IMR-90 (cell line): ENCODE measurements at regions not wholly inside any gene's neighbourhood (a gene's known extent, or its start where the extent isn't known, plus 50 kb on each side); places are given as distances from the start of the nearest gene placed in this dataset.
A peak's percentile ranks its signal among the peaks of the same experiment; 100 is the strongest.

Source experiments
- ATAC-seq: fragments of 200-7000 bp; cut with Tn5 transposase; 2 replicates; pipeline ENCODE4 v1.9.1; 2020; ENCODE audit warnings: low read depth, mild to moderate bottlenecking, moderate library complexity
- BruUV-seq: library from RNA; stranded (reverse); fragments of 400-500 nt; replicated peaks from 2 replicates; lab custom pipeline; 2021; lab: Mats Ljungman, UMichigan
- CTCF ChIA-PET: fragments of 300-600 bp; formaldehyde crosslinking; extraction: SDS; loops from one replicate; lab custom pipeline; 2021; ENCODE audit warnings: antibody characterized with exemption; lab: Yijun Ruan, JAX
- POLR2A ChIA-PET: fragments of 300-600 bp; sonication (Branson Sonifier 250); formaldehyde crosslinking; loops from one replicate; lab custom pipeline; 2022; ENCODE audit warnings: antibody characterized with exemption; ENCODE audit not compliant: unreplicated experiment; lab: Charles Lee
- DNase-seq: peaks from one replicate; pipeline ENCODE4 v3.0.0; 2013
- H2AFZ ChIP-seq: replicated peaks from 2 replicates; pipeline ENCODE3; 2013; ENCODE audit warnings: low read length, mild to moderate bottlenecking; ENCODE audit not compliant: poor library complexity
- H2AK5ac ChIP-seq: 2 replicates; pipeline ENCODE4 v1.6.1; 2013; ENCODE audit warnings: low read depth, low read length, inconsistent platforms
- H2AK9ac ChIP-seq: replicated peaks from 2 replicates; pipeline ENCODE3; 2013; ENCODE audit warnings: mild to moderate bottlenecking, low read depth, low read length, moderate library complexity; ENCODE audit not compliant: poor library complexity
- H2BK120ac ChIP-seq: 2 replicates; pipeline ENCODE4 v1.6.1; 2013; ENCODE audit warnings: low read depth, low read length, inconsistent platforms
- H2BK15ac ChIP-seq: 3 replicates; pipeline ENCODE4 v1.6.1; 2013; ENCODE audit warnings: low read depth, low read length, inconsistent platforms
- H2BK20ac ChIP-seq: 2 replicates; pipeline ENCODE4 v1.6.1; 2013; ENCODE audit warnings: low read depth, mild to moderate bottlenecking, inconsistent platforms, low read length, moderate library complexity
- H2BK5ac ChIP-seq: 2 replicates; pipeline ENCODE4 v1.6.1; 2013; ENCODE audit warnings: mild to moderate bottlenecking, low read depth, low read length, inconsistent platforms; ENCODE audit not compliant: poor library complexity, severe bottlenecking
- H3K14ac ChIP-seq: replicated peaks from 2 replicates; pipeline ENCODE4 v1.6.1; 2013; ENCODE audit warnings: low read depth, low read length, inconsistent platforms
- H3K18ac ChIP-seq: 2 replicates; pipeline ENCODE4 v1.6.1; 2013; ENCODE audit warnings: low read depth, low read length, control low read depth
- H3K23ac ChIP-seq: 2 replicates; pipeline ENCODE4 v1.6.1; 2013; ENCODE audit warnings: low read depth, low read length, inconsistent platforms
- H3K27ac ChIP-seq: 2 replicates; pipeline ENCODE4 v1.5.1; 2013; ENCODE audit warnings: mild to moderate bottlenecking, control low read depth, low read length; ENCODE audit not compliant: insufficient read depth
- H3K27me3 ChIP-seq: 2 replicates; pipeline ENCODE4 v1.6.1; 2013; ENCODE audit warnings: low read length; ENCODE audit not compliant: control insufficient read depth, insufficient read depth
- H3K36me3 ChIP-seq: 2 replicates; pipeline ENCODE4 v1.6.1; 2013; ENCODE audit warnings: low read length, mixed read lengths; ENCODE audit not compliant: control insufficient read depth, insufficient read depth
- H3K4ac ChIP-seq: 2 replicates; pipeline ENCODE4 v1.6.1; 2013; ENCODE audit warnings: low read depth, low read length, inconsistent platforms
- H3K4me1 ChIP-seq: 2 replicates; pipeline ENCODE4 v1.6.1; 2013; ENCODE audit warnings: low read length, mixed read lengths; ENCODE audit not compliant: control insufficient read depth, insufficient read depth
- H3K4me2 ChIP-seq: 2 replicates; pipeline ENCODE4 v1.6.1; 2013; ENCODE audit warnings: low read depth, mild to moderate bottlenecking, control low read depth, low read length, moderate library complexity
- H3K4me3 ChIP-seq: 2 replicates; pipeline ENCODE4 v1.5.1; 2013; ENCODE audit warnings: low read depth, mild to moderate bottlenecking, control low read depth, low read length, moderate library complexity; ENCODE audit not compliant: insufficient read depth
- H3K56ac ChIP-seq: 2 replicates; pipeline ENCODE4 v1.6.1; 2013; ENCODE audit warnings: low read length, inconsistent platforms; ENCODE audit not compliant: insufficient read depth; ENCODE audit errors: extremely low read depth
- H3K79me1 ChIP-seq, 2 experiments: 2 replicates each; pipeline ENCODE4 v1.6.1; 2013; ENCODE audit warnings: low read length in 2 of 2, inconsistent platforms in 1 of 2, low read depth in 1 of 2
- H3K9ac ChIP-seq: 2 replicates; pipeline ENCODE4 v1.6.1; 2013; ENCODE audit warnings: low read depth, low read length, control low read depth
- H3K9me1 ChIP-seq: 2 replicates; pipeline ENCODE4 v1.6.1; 2013; ENCODE audit warnings: low read length, inconsistent platforms; ENCODE audit not compliant: insufficient read depth
- H3K9me3 ChIP-seq: 2 replicates; pipeline ENCODE4 v1.6.1; 2013; ENCODE audit warnings: low read length; ENCODE audit not compliant: control insufficient read depth, insufficient read depth
- H4K20me1 ChIP-seq: 2 replicates; pipeline ENCODE4 v1.6.1; 2013; ENCODE audit warnings: low read length, inconsistent platforms; ENCODE audit not compliant: insufficient read depth
- H4K5ac ChIP-seq: 2 replicates; pipeline ENCODE4 v1.6.1; 2013; ENCODE audit warnings: mild to moderate bottlenecking, low read depth, low read length, control low read depth
- H4K8ac ChIP-seq, 2 experiments: 2 replicates each; pipeline ENCODE4 v1.6.1; 2013; ENCODE audit warnings: low read depth in 2 of 2, low read length in 2 of 2, control low read depth in 1 of 2, inconsistent platforms in 1 of 2
- H4K91ac ChIP-seq: 2 replicates; pipeline ENCODE4 v1.6.1; 2013; ENCODE audit warnings: low read depth, low read length, inconsistent platforms; ENCODE audit not compliant: insufficient read depth
- CEBPB ChIP-seq: IDR thresholded peaks from 2 replicates; pipeline ENCODE4 v1.6.1; 2012; ENCODE audit warnings: low read depth, low read length, improper control_type of control experiment
- MAZ ChIP-seq: IDR thresholded peaks from 2 replicates; pipeline ENCODE4 v1.6.1; 2012; ENCODE audit warnings: low read depth, mild to moderate bottlenecking, low read length, improper control_type of control experiment, moderate library complexity, borderline replicate concordance
- MXI1 ChIP-seq: IDR thresholded peaks from 2 replicates; pipeline ENCODE4 v1.6.1; 2012; ENCODE audit warnings: low read depth, mild to moderate bottlenecking, low read length, moderate library complexity, borderline replicate concordance
- whole genome bisulfite sequencing, 2 experiments: methylation state at CpG; one replicate each; pipeline versions ENCODE4 v1.1.5 to v1.1.7; 2013; ENCODE audit warnings: missing lambda C conversion rate in 2 of 2; ENCODE audit not compliant: insufficient read length in 1 of 2; ENCODE audit errors: extremely low coverage in 2 of 2; 5-methylcytosine and 5-hydroxymethylcytosine counted together
- dilution Hi-C: fragments of 300-500 bp; cut with HindIII; formaldehyde crosslinking; loops from one replicate; pipeline ENCODE4 v1.14.3; 2018; ENCODE audit warnings: low sequenced_read_pairs; ENCODE audit not compliant: unreplicated experiment
- in situ Hi-C: fragments of 300-500 bp; cut with MboI; formaldehyde crosslinking; loops from 3 replicates; pipeline ENCODE4 v1.14.3; 2019; ENCODE audit warnings: low sequenced_read_pairs, inconsistent platforms, mixed read lengths
- intact Hi-C: fragments of 100-400 bp; cut with micrococcal nuclease; formaldehyde crosslinking; loops from 2 replicates; pipeline ENCODE4 v1.10.0; 2022
- TF ChIP-seq, protein P1 (sequence below): fragments of 150-350 bp; IDR thresholded peaks from 2 replicates; pipeline ENCODE4 v1.6.1; 2017; ENCODE audit warnings: mild to moderate bottlenecking, antibody characterized with exemption, low read length, low read depth
- TF ChIP-seq, protein P2 (sequence below): fragments of 150-350 bp; IDR thresholded peaks from 2 replicates; pipeline ENCODE4 v1.6.1; 2016; ENCODE audit warnings: low read depth, mild to moderate bottlenecking, low read length, moderate library complexity, borderline replicate concordance
- TF ChIP-seq, protein P3 (sequence below): conservative IDR thresholded peaks from 2 replicates; pipeline ENCODE4 v1.5.1; 2012; ENCODE audit warnings: mild to moderate bottlenecking, low read depth, low read length, improper control_type of control experiment

DNA sequence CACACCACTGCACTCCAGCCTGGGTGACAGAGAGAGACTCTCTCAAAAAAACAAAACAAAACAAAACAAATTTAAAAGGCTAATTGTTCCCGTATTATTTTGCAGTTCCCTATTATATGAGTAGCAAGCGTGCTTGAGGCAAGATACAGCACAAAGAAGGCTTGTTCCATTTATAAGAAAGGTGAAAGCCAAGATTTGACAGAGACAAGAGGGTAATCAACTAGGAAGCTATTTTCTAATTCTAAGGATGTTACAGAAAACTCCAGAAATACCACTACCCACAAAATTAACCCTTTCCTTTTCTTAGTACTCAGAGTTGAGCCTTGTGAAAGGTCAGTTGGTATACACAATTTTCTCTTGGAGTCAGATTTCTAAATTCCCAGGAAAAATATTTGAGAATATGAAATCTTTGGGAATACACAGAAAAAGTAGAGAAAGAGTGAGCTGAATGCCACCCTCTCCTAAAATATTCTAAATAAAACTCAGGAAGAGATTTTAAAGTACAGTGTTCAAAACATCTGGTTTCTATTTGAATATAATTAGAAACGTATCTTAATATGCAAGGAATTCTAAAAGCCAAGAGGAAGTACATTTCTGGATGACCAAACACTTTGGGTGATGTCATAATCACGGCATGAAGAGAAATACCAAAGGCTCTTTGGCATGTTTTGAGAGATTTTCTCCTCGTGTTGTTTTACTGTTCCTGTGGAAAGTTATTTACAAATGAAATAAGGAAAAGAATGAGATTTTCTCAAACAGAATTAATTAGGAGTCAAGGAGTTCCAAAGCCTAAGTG lies 63.0 kb upstream of the FLT1 start:
- no peak overlapping the region for H3K9ac ChIP-seq
- H3K27me3 ChIP-seq = no peaks in the 10 kb centered on the region
- dilution Hi-C loops = no loop called here
- DNase-seq = peak; percentile 97
- TF ChIP-seq CEBPB (peak; percentile 76), MXI1 (no peak), MAZ (no peak)
- TF ChIP-seq, protein P1, sequence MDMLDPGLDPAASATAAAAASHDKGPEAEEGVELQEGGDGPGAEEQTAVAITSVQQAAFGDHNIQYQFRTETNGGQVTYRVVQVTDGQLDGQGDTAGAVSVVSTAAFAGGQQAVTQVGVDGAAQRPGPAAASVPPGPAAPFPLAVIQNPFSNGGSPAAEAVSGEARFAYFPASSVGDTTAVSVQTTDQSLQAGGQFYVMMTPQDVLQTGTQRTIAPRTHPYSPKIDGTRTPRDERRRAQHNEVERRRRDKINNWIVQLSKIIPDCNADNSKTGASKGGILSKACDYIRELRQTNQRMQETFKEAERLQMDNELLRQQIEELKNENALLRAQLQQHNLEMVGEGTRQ = no peak
- TF ChIP-seq, protein P2, sequence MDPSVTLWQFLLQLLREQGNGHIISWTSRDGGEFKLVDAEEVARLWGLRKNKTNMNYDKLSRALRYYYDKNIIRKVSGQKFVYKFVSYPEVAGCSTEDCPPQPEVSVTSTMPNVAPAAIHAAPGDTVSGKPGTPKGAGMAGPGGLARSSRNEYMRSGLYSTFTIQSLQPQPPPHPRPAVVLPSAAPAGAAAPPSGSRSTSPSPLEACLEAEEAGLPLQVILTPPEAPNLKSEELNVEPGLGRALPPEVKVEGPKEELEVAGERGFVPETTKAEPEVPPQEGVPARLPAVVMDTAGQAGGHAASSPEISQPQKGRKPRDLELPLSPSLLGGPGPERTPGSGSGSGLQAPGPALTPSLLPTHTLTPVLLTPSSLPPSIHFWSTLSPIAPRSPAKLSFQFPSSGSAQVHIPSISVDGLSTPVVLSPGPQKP = no peak
- TF ChIP-seq, protein P3, sequence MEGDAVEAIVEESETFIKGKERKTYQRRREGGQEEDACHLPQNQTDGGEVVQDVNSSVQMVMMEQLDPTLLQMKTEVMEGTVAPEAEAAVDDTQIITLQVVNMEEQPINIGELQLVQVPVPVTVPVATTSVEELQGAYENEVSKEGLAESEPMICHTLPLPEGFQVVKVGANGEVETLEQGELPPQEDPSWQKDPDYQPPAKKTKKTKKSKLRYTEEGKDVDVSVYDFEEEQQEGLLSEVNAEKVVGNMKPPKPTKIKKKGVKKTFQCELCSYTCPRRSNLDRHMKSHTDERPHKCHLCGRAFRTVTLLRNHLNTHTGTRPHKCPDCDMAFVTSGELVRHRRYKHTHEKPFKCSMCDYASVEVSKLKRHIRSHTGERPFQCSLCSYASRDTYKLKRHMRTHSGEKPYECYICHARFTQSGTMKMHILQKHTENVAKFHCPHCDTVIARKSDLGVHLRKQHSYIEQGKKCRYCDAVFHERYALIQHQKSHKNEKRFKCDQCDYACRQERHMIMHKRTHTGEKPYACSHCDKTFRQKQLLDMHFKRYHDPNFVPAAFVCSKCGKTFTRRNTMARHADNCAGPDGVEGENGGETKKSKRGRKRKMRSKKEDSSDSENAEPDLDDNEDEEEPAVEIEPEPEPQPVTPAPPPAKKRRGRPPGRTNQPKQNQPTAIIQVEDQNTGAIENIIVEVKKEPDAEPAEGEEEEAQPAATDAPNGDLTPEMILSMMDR = no peak
- no peak overlapping the region for H2AFZ ChIP-seq
- H3K27ac ChIP-seq = peak overlapping the region; percentile 94
- WGBS, 2 experiments = no CpG with 5 or more reads among the region's 5 CpGs
- peak overlapping the region; percentile 76 for H3K4me2 ChIP-seq
- 0 out of 4 replicates have a peak, but pooled peaks cover 0 to 5% of the 10 kb centered on the region in 2 experiments for H3K79me1 ChIP-seq
- peak overlapping the region; percentile 82 for H3K23ac ChIP-seq
- H2BK15ac ChIP-seq = peak overlapping the region; percentile 99; the same call in 2 of the 3 replicates
- peak; percentile 86 for ATAC-seq
- H4K5ac ChIP-seq = peak overlapping the region; percentile 90
- H3K9me3 ChIP-seq = no peaks in the 10 kb centered on the region
- H3K4me1 ChIP-seq = peaks cover 17% of the 10 kb centered on the region
- no peak overlapping the region for H2AK9ac ChIP-seq
- H4K91ac ChIP-seq = peak overlapping the region; percentile 94
- in situ Hi-C loops = no loop called here
- ChIA-PET CTCF (interaction anchor here (0.6 kb wide), 1 partner anchor 71 kb away, joined by 3 read pairs; no protein-coding TSS in a partner anchor), POLR2A (interaction anchor here (1.1 kb wide), 1 partner anchor 29 kb away, joined by 3 read pairs; no protein-coding TSS in a partner anchor)
- peak overlapping the region; percentile 95 for H2BK20ac ChIP-seq
- H4K8ac ChIP-seq = peak overlapping the region; percentile 95 to 97
- H3K9me1 ChIP-seq = peaks cover 13% of the 10 kb centered on the region
- no peaks in the 10 kb centered on the region for H3K36me3 ChIP-seq
- no TSS peak for BruUV-seq
- peak overlapping the region; percentile 90 for H3K18ac ChIP-seq
- peak overlapping the region; percentile 95 for H3K4ac ChIP-seq
- H3K56ac ChIP-seq = peak overlapping the region; percentile 85
- H2AK5ac ChIP-seq = peak overlapping the region; percentile 90
- no peaks in the 10 kb centered on the region for H4K20me1 ChIP-seq
- peak overlapping the region; percentile 94 for H2BK5ac ChIP-seq
- peak overlapping the region; percentile 98 for H2BK120ac ChIP-seq
- no peak overlapping the region for H3K4me3 ChIP-seq
- H3K14ac ChIP-seq = peak overlapping the region; percentile 89
- intact Hi-C loops = loop anchor here (5.0 kb wide), 1 partner anchor 94 kb away; no protein-coding TSS in a partner anchor
